HG03558 (cell line): ENCODE measurements at regions not wholly inside any gene's neighbourhood (a gene's known extent, or its start where the extent isn't known, plus 50 kb on each side); places are given as distances from the start of the nearest gene placed in this dataset.
"Not testable (repeated sequence)": the region's sequence is repeated elsewhere in the genome, so short reads cannot be mapped to it uniquely, and the experiment has no call there.

Experiments used
- ATAC-seq: cut with Tn5 transposase; IDR thresholded peaks from one replicate; pipeline ENCODE4 v1.9.1; 2021; ENCODE audit warnings: moderate number of reproducible peaks; ENCODE audit not compliant: unreplicated experiment; ENCODE audit errors: extremely low read depth

- ATAC-seq, result peak; percentile 95
Measured at GRCh38 chr1:96416701-96417444, 304.7 kb upstream of the PTBP2 start.

DNA sequence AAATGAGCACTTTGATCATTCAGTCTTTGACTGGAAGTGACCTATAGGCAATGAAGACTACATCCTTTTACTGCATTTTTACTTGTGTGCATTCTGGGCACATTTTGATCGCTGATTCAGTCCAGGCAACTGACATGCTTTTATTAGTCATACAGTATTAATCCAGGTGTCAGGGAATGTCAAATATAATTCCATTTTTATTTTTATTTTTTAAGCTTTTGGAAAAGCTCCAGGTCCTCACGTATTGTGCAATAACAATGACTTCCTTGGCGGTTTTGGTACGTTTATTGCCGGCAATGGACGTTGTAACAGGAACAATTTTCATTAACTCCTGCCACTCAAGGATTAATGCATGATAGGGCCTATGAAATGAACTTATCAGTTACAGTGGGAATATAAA is 302.6 kb upstream of the PTBP2 start:
- ATAC-seq, result no peak

DNA sequence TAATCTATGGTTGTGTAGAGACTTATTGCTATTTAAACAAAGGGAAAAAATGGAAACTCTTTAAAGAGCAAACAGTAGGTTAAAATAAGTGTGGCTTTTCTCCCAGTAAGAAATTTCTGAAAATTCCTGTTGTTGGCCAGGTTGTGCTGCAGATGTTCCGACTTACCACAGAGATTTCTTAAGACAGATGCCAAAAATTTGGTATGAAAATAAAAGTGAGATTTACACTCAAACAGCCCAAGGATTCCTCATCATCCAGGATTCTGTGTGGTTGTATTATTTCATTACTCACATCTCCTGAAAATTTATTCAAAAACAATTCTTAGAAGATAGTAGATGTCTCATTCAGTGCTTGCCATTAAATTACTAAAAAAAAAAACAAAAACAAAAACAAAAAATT is 296.7 kb upstream of the PTBP2 start:
- no peak for ATAC-seq

DNA sequence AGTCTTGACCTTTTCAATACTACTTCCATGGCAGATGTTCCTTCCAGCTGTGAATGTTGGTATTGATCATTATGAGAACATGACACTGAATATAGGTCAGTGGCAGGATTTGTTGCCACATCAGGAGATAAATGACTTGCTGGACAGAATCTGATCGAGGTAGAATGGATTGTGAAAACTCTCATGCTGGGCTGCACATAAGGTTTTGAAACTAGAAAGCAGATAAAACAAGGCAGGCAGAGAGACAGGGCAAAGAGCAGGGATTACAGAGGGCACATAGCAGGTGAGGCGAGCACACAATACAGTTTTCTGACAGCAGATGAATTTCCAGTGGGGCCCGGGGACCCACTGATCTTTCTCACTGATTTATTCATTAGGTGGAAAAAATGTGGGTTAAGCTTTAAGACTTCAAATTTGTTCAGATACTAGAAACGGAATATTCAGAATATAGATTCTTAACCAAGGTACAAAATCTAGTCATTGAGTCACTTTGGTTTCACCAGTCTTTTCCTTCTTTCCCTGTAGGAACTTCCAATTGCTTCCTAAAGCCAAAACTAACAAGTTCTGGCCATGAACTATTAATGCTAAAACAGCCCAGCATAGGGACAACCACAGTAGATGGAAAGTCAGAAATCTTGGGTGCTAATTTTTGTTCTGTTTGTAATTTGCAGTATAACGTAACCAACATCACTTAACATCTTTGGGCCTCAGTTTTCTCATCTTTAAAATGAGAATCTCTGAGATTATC is 296.0 kb upstream of the PTBP2 start:
- no peak for ATAC-seq

DNA sequence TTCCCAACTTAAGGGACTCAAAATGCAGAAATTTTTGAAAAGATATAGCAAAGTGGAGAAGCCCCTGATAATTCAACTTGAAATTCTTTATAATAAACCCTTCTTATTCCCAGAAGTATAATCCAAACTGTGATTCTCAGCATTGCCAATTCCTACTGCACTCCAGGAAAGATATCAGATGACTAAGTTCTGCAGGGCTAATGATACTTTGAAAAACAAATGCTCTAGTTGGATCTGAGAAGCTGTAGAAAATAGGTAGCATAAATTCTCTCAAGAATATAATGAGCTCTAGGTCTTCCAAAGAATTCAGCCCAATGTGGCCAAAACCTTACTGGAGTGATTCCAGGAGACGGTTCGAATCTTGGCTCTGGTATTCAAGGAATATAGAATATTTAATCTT is 294.0 kb upstream of the PTBP2 start:
- no peak for ATAC-seq

GRCh38 chr1:96445302-96445701 is 276.3 kb upstream of the PTBP2 start:
- no peak for ATAC-seq

DNA sequence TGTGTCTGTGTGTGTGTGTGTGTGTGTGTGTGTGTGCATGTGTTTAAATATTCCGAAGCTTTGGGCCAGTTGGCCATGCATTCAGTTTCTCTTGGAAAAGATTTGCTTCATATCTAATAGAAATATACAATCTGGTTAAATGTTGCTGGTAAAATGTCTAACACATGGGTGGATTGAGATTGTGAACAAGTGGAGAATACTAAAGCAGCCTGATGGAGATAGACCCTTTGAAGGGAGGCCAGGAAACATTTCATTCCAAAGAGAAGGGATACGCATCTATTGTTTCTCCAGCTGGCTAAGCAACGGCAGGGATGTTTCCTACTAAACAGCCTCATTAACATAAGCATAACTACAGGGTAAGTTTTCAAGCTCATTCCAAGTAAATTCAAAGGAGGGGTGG is 257.5 kb upstream of the PTBP2 start:
- ATAC-seq, result no peak

DNA sequence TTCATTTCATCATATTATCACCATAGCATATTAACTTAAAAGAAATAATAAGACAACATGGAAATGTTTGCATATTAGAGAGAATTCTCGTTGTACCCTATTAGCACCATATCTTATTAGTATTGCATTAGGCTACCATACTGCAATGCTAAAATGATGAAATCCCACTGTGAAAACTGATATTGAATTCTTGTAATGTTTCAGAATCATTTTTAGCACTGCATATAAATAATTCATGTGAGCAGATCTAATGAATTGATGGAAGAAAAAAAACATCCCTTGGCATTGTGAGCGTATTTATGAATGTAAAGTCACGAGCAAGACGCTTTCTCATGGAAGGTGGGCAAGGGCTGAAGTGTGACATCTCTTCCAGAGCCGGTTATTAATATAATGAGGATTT is 257.1 kb upstream of the PTBP2 start:
- ATAC-seq, result no peak

DNA sequence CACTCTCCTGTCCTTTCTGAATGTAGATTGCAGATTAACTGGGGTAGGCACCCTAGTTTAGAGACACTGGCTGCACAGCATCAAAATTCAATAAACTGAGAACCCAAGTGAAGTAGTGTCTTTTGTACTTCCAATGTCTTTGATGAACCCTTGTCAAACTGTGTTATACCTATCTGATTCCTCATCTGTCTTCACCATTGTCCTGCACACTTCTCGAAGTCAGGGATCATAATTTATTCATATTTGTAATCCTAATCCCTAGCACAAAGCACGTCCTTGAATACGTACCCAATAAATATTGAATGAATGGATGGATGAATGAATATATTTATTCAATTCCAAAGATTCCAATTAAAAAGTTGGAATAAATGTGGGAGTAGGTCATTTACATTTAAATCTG is 256.6 kb upstream of the PTBP2 start:
- ATAC-seq, result no peak

DNA sequence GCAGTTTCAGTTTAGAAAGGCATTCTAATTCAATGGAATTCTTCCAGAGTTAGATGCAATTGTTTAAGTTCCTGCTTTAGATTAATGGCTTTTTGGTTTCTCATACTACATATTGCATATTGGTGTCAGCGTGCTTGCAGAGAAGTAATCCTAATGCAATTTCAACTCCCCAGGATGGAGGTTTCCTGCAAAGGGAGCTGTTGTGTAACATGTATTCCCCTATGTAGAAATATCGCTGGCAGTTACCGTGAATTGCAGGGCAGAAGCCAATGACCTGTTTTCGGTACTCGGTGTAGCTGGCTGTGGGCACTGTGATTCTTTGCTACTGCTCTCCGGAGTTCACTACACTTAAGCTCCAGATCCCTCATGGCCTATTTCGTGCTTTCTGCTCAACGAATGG is 256.1 kb upstream of the PTBP2 start:
- ATAC-seq, result no peak

DNA sequence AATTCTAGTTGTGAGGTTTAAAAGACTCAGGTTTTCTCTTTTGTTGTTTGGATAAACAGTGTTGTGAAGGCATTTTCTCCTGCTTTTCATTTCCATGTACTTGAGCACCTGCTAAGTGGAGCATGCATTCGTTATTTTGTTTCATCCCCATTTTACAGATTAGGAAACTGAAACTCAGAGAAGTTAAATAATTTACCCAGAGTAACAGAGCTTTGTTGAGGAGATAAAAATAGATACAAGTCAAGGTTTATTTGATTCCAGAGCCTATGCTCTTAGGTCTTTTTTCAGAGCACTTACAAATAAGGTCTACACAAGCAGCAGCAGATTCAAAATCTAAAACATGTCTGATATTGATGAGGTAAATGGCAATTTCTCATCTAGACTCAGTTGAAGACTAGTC is 254.7 kb upstream of the PTBP2 start:
- no peak for ATAC-seq

DNA sequence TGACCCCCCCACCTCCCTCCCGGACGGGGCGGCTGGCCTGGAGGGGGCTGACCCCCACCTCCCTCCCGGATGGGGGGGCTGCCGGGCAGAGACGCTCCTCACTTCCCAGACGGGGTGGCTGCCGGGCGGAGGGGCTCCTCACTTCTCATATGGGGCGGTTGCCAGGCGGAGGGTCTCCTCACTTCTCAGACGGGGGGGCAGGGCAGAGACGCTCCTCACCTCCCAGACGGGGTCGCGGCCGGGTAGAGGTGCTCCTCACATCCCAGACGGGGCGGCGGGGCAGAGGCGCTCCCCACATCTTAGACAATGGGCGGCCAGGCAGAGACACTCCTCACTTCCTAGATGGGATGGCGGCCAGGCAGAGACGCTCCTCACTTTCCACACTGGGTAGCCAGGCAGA is 251.9 kb upstream of the PTBP2 start:
- not testable (repeated sequence) for ATAC-seq

DNA sequence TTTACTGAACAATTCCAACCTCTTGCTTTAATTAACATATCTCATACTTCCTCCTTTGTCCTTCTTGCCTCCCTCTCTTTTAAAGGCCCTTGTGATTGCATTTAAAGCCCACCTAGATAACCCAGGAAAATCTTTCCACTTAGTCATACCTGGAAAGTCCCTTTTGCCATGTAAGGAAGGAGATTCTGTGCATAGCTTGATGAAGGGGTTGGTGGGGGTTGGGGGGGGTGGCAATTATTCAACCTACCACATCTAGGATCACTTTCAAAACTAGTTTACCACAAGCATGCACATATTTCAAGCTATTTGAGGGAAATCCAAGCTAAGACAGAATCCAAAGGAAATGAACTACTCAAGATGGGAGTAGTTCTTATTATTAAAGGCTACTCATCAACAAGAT is 249.1 kb upstream of the PTBP2 start:
- no peak for ATAC-seq

DNA sequence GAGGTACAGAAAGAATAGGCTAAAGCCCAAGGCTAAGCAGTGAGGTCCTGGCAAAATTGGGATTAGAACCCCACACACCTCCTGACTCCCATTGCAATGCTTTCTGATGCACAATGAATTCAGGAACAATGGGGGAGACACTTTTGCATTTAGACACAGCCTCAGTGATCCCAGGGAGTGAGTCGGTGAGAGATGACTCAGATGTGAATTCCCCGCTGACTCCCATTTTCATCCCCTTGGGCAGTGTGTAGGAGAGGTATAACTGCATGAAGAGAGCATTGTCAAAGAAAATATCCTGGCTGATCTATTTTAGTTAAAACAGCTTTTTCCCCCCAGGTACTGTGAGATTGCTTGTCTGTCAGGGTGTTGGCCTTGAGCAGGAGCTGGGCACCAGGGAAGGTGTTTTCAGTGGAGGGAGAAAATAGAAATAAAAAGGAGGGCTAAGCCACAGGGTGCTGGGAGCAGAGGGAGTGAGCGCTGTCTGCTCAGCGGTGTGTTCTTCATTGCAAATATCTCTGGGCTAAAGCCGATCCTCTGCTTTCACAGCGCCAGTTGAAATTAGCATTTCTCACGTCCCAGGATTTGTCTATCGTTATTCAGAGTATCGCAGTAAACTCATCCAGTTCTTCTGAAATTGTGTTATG is 247.7 kb upstream of the PTBP2 start:
- no peak for ATAC-seq

GRCh38 chr1:96474985-96475743 is 246.4 kb upstream of the PTBP2 start:
- no peak for ATAC-seq

- ATAC-seq, result no peak
Measured at GRCh38 chr1:96475903-96476302, 245.7 kb upstream of the PTBP2 start.

DNA sequence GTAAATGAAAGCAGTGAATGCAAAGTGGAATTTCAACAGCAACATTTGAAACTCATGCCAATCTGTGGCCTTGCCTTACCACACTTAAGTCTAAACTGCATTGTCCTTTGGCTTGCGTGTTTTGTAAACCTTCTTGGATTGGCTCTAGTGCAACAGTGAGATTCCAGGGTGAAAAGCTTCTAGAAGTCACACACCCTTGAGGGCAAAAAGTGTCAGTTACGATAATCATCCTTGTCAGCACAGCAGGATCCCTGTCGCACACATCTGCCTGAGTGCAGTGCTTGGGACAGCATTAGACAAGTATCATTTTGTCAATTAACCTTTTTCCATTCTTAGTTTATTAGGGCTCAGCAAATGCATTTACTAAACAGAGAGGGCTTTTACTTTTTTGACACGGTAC is 243.4 kb upstream of the PTBP2 start:
- ATAC-seq, result no peak

DNA sequence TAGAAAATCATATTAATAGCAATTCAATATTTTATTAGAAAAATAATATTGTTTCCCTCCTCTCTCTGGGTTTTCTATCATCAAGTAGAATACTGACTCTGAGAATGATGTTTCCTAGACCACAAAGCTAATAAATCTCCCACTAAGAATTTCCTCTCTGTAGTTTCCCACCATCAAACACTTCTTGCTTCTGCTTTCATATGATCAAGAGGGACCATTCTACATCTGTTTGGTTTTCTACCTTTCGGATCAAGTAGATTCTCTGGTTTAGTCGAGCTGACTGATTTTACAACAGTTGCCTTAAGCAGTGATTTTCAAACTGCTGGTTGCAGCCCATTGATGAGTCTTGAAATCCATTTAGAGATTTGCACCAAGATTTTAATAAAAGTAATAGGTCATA is 240.2 kb upstream of the PTBP2 start:
- ATAC-seq, result no peak

DNA sequence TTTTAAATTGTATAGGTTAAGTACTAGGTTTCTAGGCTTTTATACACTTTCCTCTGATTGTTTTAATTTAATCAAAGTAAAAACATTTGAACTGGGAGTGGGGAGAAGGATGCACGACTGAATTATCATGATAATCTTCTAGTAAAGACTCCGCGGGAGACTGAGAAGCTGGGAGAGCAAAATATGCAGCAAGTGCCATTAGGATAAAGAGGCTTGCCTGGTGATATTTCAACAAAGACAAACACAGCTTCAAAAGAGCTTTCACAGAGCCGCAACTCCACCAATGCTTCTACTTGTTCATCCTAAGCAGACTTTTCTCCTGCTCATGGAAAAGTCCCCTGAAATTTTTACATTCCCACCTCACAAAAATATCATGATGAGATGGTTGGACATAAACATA is 239.0 kb upstream of the PTBP2 start:
- ATAC-seq, result no peak

DNA sequence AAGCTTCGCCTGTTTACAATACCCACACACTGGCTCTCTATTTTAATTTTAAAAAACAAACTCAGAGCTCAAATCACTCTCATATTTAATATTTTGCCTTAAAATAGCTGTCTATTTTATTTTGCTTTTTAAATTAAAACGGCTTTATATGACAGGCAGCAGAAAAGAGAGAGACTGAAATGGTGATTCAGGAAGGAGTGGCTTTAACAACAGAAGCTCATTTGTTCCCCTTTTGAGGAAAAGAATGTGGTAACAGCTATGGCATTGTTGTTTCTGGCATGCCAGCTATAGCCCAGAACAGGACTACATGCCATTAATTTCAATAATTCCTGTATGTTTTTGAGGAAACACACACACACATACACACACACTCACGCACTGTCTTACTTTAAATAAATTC is 234.2 kb upstream of the PTBP2 start:
- no peak for ATAC-seq

DNA sequence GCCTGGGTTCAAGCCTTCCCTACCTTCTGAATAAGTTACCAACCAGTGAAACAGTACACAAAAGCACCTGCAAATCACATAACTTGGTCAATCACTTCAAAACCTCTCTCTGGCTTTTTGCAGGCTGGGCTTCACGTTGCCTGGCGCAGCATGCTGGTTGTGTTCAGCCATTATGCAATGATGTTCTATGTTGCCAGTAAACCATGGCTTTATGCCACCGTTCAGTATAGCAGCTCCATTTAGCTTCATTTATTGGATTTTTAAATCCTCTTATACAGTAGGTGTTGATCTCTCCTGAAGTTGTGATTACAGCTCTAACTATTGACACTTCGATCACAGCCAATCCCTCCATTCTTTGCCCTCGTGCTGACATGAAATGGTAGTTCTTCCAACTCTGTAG is 233.6 kb upstream of the PTBP2 start:
- no peak for ATAC-seq
